HepG2 (cell line): ENCODE measurements at regions not wholly inside any gene's neighbourhood (a gene's known extent, or its start where the extent isn't known, plus 50 kb on each side); places are given as distances from the start of the nearest gene placed in this dataset.

Experiments used
- ATAC-seq: fragments of 200-7000 bp; cut with Tn5 transposase; 3 replicates; pipeline ENCODE4 v1.9.1; 2020; ENCODE audit warnings: mild to moderate bottlenecking, moderate library complexity
- BruUV-seq: library from RNA; stranded (reverse); fragments of 400-500 nt; replicated peaks from 2 replicates; lab custom pipeline; 2021; lab: Mats Ljungman, UMichigan
- CTCF ChIA-PET: fragments of 300-600 bp; formaldehyde crosslinking; extraction: SDS; loops from one replicate; lab custom pipeline; 2021; ENCODE audit warnings: low total read pairs, inconsistent platforms, low intra/inter-chr PET ratio; lab: Yijun Ruan, JAX
- POLR2A ChIA-PET: fragments of 350-600 bp; sonication (Branson Sonifier 250); formaldehyde crosslinking; loops from one replicate; lab custom pipeline; 2020; ENCODE audit warnings: antibody characterized with exemption, inconsistent platforms; lab: Yijun Ruan, JAX
- DNase-seq: peaks from one replicate; pipeline ENCODE4 v3.0.0-alpha.2; 2015; ENCODE audit warnings: low spot score
- FAIRE-seq: peaks from 3 replicates; lab custom pipeline; 2011; peaks lifted over from hg19 to GRCh38; lab: Jason Lieb, UNC
- H2AFZ ChIP-seq: one replicate; pipeline ENCODE4 v1.6.1; 2011; ENCODE audit warnings: low read length, inconsistent platforms
- H3K27ac ChIP-seq: fragments of 300-600 bp; 3 replicates; pipeline ENCODE4 v1.8.0; 2011; ENCODE audit warnings: mixed run types, mild to moderate bottlenecking, mixed read lengths, low read length, inconsistent platforms; ENCODE audit not compliant: insufficient read depth; ENCODE audit errors: extremely low read length
- H3K27me3 ChIP-seq, 2 experiments: fragments of 200-600 bp in 1 of 2; 2 replicates in 1 of 2; 3 replicates in 1 of 2; pipeline versions ENCODE4 v1.6.0 to v1.8.0; 2011; ENCODE audit warnings: low read length in 2 of 2, mild to moderate bottlenecking in 2 of 2, moderate library complexity in 2 of 2, inconsistent platforms in 1 of 2; ENCODE audit not compliant: insufficient read depth in 2 of 2, control insufficient read depth in 1 of 2
- H3K36me3 ChIP-seq, 2 experiments: fragments of 200-600 bp in 1 of 2; replicated peaks in 1 of 2; 2 replicates in 1 of 2; 3 replicates in 1 of 2; pipeline versions ENCODE4 v1.5.1 to v1.8.0; 2011; ENCODE audit warnings: low read length in 2 of 2, inconsistent platforms in 1 of 2; ENCODE audit not compliant: insufficient read depth in 2 of 2, control insufficient read depth in 1 of 2
- H3K4me1 ChIP-seq: 2 replicates; pipeline ENCODE4 v1.5.1; 2012; ENCODE audit warnings: low read length, inconsistent platforms; ENCODE audit not compliant: insufficient read depth
- H3K4me2 ChIP-seq: 2 replicates; pipeline ENCODE4 v1.6.0; 2011; ENCODE audit warnings: low read depth, low read length, inconsistent platforms
- H3K4me3 ChIP-seq, 3 experiments: fragments of 200-600 bp in 1 of 3; sonication (generic), shearing (Covaris generic) in 1 of 3; replicated peaks in 1 of 3; 2 replicates each; pipeline ENCODE4 v1.5.1; 2011 to 2016; ENCODE audit warnings: low read length in 3 of 3, inconsistent platforms in 2 of 3, low read depth in 2 of 3, mild to moderate bottlenecking in 2 of 3, control low read depth in 1 of 3, mixed read lengths in 1 of 3; ENCODE audit not compliant: insufficient read depth in 1 of 3
- H3K79me2 ChIP-seq: one replicate; pipeline ENCODE4 v1.6.1; 2011; ENCODE audit warnings: low read length, inconsistent platforms; ENCODE audit not compliant: insufficient read depth
- H3K9ac ChIP-seq: 2 replicates; pipeline ENCODE4 v1.6.0; 2011; ENCODE audit warnings: mild to moderate bottlenecking, low read depth, low read length, inconsistent platforms; ENCODE audit not compliant: insufficient read depth
- H3K9me3 ChIP-seq: 2 replicates; pipeline ENCODE4 v1.5.1; 2012; ENCODE audit warnings: mild to moderate bottlenecking, low read length
- H4K20me1 ChIP-seq: 2 replicates; pipeline ENCODE4 v1.6.0; 2011; ENCODE audit warnings: inconsistent platforms, mild to moderate bottlenecking, low read length, moderate library complexity; ENCODE audit not compliant: insufficient read depth
- BHLHE40 ChIP-seq: IDR thresholded peaks from 2 replicates; pipeline ENCODE4 v1.6.1; 2011; ENCODE audit warnings: low read length, improper control_type of control experiment
- ETV6 ChIP-seq: sonication (generic); formaldehyde crosslinking; conservative IDR thresholded peaks from 2 replicates; pipeline ENCODE4 v1.4.0; 2020; ENCODE audit warnings: missing genetic modification reagents
- HDAC2 ChIP-seq: sonication (generic); formaldehyde crosslinking; IDR thresholded peaks from 2 replicates; pipeline ENCODE4 v1.4.0; 2020; ENCODE audit warnings: missing genetic modification reagents
- HNRNPH1 ChIP-seq: fragments of 200-400 bp; formaldehyde crosslinking; optimal IDR thresholded peaks from 2 replicates; pipeline ENCODE3; 2017; ENCODE audit warnings: mild to moderate bottlenecking, low read depth, low read length
- HOMEZ ChIP-seq: IDR thresholded peaks from 2 replicates; pipeline ENCODE4 v1.6.1; 2016; ENCODE audit warnings: low read depth
- HOXA7 ChIP-seq: sonication (generic); formaldehyde crosslinking; IDR thresholded peaks from 2 replicates; pipeline ENCODE4 v1.8.1; 2022; ENCODE audit warnings: mild to moderate bottlenecking, missing genetic modification reagents, moderate library complexity
- KLF9 ChIP-seq: IDR thresholded peaks from 2 replicates; pipeline ENCODE4 v1.6.1; 2016; ENCODE audit warnings: low read depth
- MED1 ChIP-seq: sonication (generic); formaldehyde crosslinking; IDR thresholded peaks from 2 replicates; pipeline ENCODE4 v1.4.0; 2020; ENCODE audit warnings: missing genetic modification reagents
- SP4 ChIP-seq: sonication (generic); formaldehyde crosslinking; IDR thresholded peaks from 2 replicates; pipeline ENCODE4 v1.8.1; 2023; ENCODE audit warnings: mild to moderate bottlenecking, missing genetic modification reagents
- THYN1 ChIP-seq: sonication (generic); formaldehyde crosslinking; IDR thresholded peaks from 2 replicates; pipeline ENCODE4 v1.8.1; 2023; ENCODE audit warnings: low read depth, mild to moderate bottlenecking, moderate library complexity, missing genetic modification reagents, borderline replicate concordance
- U2AF1 ChIP-seq: fragments of 200-400 bp; formaldehyde crosslinking; optimal IDR thresholded peaks from 2 replicates; pipeline ENCODE3; 2017; ENCODE audit warnings: mild to moderate bottlenecking, low read depth, low read length
- ZKSCAN8 ChIP-seq: IDR thresholded peaks from 2 replicates; pipeline ENCODE4 v1.6.1; 2016; ENCODE audit warnings: borderline replicate concordance, missing genetic modification reagents, missing compliant biosample characterization
- ZNF34 ChIP-seq: sonication (generic); formaldehyde crosslinking; IDR thresholded peaks from 2 replicates; pipeline ENCODE4 v1.4.0; 2020; ENCODE audit warnings: mild to moderate bottlenecking, missing genetic modification reagents, borderline replicate concordance
- ZNF407 ChIP-seq: sonication (generic); formaldehyde crosslinking; IDR thresholded peaks from one replicate; pipeline ENCODE4 v1.5.1; 2020; ENCODE audit warnings: mild to moderate bottlenecking, missing genetic modification reagents; ENCODE audit errors: not compliant biosample characterization
- ZNF567 ChIP-seq: sonication (generic); formaldehyde crosslinking; IDR thresholded peaks from 2 replicates; pipeline ENCODE4 v1.8.1; 2023; ENCODE audit warnings: mild to moderate bottlenecking, missing genetic modification reagents, borderline replicate concordance
- ZNF607 ChIP-seq: sonication (generic); formaldehyde crosslinking; IDR thresholded peaks from 2 replicates; pipeline ENCODE4 v1.5.1; 2020; ENCODE audit warnings: missing genetic modification reagents, mild to moderate bottlenecking, borderline replicate concordance
- ZNF746 ChIP-seq: sonication (generic); formaldehyde crosslinking; IDR thresholded peaks from 2 replicates; pipeline ENCODE4 v1.8.0; 2022; ENCODE audit warnings: mild to moderate bottlenecking, missing genetic modification reagents
- in situ Hi-C: cut with HindIII; loops from 2 replicates; pipeline ENCODE4 v1.10.0; 2017; ENCODE audit warnings: low pct_unique_long_range_greater_than_20kb; ENCODE audit not compliant: extremely low pct_ligation_motif_present
- intact Hi-C: fragments of 100-400 bp; cut with micrococcal nuclease; formaldehyde crosslinking; loops from one replicate; pipeline ENCODE4 v1.10.0; 2022; ENCODE audit not compliant: unreplicated experiment

GRCh38 chr3:82824491-82824890 is 1063.0 kb upstream of the GBE1 start (continued):
- no peak for TF ChIP-seq MED1 (CRISPR knock-in tag)
- no peak for TF ChIP-seq ZNF567
- TF ChIP-seq ZKSCAN8 = no peak
- no peak for TF ChIP-seq ZNF407

GRCh38 chr3:82816086-82816485 is 1054.6 kb upstream of the GBE1 start:
- in situ Hi-C loops = no loop called here
- TF ChIP-seq ZNF607 (CRISPR knock-in tag) = no peak
- no peak for TF ChIP-seq BHLHE40
- TF ChIP-seq HOXA7 = no peak
- TF ChIP-seq ETV6 = no peak
- no peak for TF ChIP-seq ZNF34 (CRISPR knock-in tag)
- no peak for TF ChIP-seq SP4
- no peak for TF ChIP-seq HDAC2 (CRISPR knock-in tag)
- TF ChIP-seq U2AF1 = no peak
- TF ChIP-seq HNRNPH1 = no peak
- TF ChIP-seq KLF9 (CRISPR knock-in tag) = no peak
- TF ChIP-seq THYN1 (CRISPR knock-in tag) = no peak
- no peak for TF ChIP-seq ZNF746 (CRISPR knock-in tag)
- no peak for TF ChIP-seq HOMEZ
- no peak overlapping the region for H2AFZ ChIP-seq
- no peaks in the 10 kb centered on the region for H3K36me3 ChIP-seq
- no peak overlapping the region for H3K4me2 ChIP-seq
- H3K4me3 ChIP-seq = no peak overlapping the region
- intact Hi-C loops = no loop called here
- FAIRE-seq (no peak), DNase-seq (no peak), ATAC-seq (no peak)
- H3K4me1 ChIP-seq = no peaks in the 10 kb centered on the region
- no peaks in the 10 kb centered on the region; the same call in 1 of the 2 replicates for H3K9me3 ChIP-seq
- CTCF ChIA-PET = no interaction called here
- no TSS peak for BruUV-seq
- POLR2A ChIA-PET = no interaction called here
- H3K27me3 ChIP-seq = no peaks in the 10 kb centered on the region
- H4K20me1 ChIP-seq = no peaks in the 10 kb centered on the region
- H3K27ac ChIP-seq = no peak overlapping the region
- H3K79me2 ChIP-seq = no peaks in the 10 kb centered on the region
- no peak overlapping the region for H3K9ac ChIP-seq
